ENCODE measurements at regions not wholly inside any gene's neighbourhood (a gene's known extent, or its start where the extent isn't known, plus 50 kb on each side); places are given as distances from the start of the nearest gene placed in this dataset.
A peak's percentile ranks its signal among the peaks of the same experiment; 100 is the strongest.

DNA sequence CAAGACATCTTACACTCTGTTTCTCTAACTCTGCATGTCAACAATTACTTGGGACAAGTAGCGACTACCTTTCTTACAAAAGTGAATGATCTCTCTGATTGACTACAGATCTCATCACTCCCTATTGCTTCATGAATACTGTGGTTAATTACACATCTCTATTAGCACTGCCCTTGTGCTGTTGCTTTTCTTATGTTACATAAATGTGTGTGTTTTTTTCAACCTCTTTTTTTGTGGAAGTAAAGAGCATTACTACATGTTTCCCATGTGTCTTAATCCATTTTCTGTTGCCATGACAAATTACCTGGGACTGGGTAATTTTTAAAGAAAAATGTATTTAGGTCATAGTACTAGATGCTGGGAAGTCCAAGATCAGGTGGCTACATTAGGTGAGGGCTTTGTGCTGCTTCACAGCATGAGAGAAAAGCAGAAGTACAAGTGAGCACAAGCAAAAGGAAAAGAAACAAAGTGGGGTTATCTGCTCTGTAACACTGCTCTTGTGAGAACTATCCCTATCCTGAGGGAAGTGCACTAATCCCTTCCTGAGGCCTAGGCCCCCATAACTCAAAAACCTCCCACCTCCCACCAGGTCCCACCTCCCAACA, 298.2 kb upstream of the SATB1 start:
- Histone ChIP-seq H3K4me3 (no peak overlapping the region), H3K9me3 (no peaks in the 10 kb centered on the region), H3K4me1 (no peaks in the 10 kb centered on the region), H3K27ac (peak overlapping the region in 1 of 4 donors; percentile 33), H3K36me3 (no peaks in the 10 kb centered on the region), H3K27me3 (no peaks in the 10 kb centered on the region)
- no peak for TF ChIP-seq POLR2A (IDR thresholded peaks at IDR 0.05)
- TF ChIP-seq, protein P1, sequence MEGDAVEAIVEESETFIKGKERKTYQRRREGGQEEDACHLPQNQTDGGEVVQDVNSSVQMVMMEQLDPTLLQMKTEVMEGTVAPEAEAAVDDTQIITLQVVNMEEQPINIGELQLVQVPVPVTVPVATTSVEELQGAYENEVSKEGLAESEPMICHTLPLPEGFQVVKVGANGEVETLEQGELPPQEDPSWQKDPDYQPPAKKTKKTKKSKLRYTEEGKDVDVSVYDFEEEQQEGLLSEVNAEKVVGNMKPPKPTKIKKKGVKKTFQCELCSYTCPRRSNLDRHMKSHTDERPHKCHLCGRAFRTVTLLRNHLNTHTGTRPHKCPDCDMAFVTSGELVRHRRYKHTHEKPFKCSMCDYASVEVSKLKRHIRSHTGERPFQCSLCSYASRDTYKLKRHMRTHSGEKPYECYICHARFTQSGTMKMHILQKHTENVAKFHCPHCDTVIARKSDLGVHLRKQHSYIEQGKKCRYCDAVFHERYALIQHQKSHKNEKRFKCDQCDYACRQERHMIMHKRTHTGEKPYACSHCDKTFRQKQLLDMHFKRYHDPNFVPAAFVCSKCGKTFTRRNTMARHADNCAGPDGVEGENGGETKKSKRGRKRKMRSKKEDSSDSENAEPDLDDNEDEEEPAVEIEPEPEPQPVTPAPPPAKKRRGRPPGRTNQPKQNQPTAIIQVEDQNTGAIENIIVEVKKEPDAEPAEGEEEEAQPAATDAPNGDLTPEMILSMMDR (IDR thresholded peaks at IDR 0.05) = no peak
- no peak for DNase-seq

- Histone ChIP-seq H3K27me3 (no peaks in the 10 kb centered on the region), H3K9me3 (no peaks in the 10 kb centered on the region), H3K27ac (no peak overlapping the region), H3K4me1 (no peaks in the 10 kb centered on the region), H3K36me3 (no peaks in the 10 kb centered on the region), H3K4me3 (no peak overlapping the region)
- TF ChIP-seq, protein P1 (IDR thresholded peaks at IDR 0.05) = no peak
- TF ChIP-seq POLR2A (IDR thresholded peaks at IDR 0.05) = no peak
- DNase-seq = no peak
Measured at GRCh38 chr3:18720543-18720942, 295.4 kb upstream of the SATB1 start.

DNA sequence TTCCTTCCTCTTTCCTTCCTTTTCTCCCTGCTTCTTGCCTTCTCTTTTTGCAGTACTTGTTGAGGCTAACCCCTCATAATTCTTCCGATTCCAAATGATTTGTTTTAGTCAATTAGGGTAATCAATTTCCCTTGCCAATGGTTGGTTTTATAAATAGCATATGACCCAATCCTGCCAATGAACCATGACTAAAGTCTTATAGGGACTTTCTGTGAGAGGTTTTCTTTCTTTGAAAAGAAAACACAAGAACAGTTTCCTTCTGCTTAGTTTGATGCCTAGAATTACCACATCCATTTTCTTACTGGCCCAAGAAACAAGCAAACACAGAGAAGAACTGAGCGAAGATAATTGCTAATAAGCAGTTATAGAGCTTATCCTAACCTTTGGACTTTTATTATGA, 292.5 kb upstream of the SATB1 start:
- Histone ChIP-seq H3K4me3 (no peak overlapping the region), H3K4me1 (no peaks in the 10 kb centered on the region), H3K27ac (no peak overlapping the region), H3K9me3 (no peaks in the 10 kb centered on the region), H3K36me3 (no peaks in the 10 kb centered on the region), H3K27me3 (no peaks in the 10 kb centered on the region)
- DNase-seq = no peak
- TF ChIP-seq, protein P1 (IDR thresholded peaks at IDR 0.05) = no peak
- TF ChIP-seq POLR2A (IDR thresholded peaks at IDR 0.05) = no peak

DNA sequence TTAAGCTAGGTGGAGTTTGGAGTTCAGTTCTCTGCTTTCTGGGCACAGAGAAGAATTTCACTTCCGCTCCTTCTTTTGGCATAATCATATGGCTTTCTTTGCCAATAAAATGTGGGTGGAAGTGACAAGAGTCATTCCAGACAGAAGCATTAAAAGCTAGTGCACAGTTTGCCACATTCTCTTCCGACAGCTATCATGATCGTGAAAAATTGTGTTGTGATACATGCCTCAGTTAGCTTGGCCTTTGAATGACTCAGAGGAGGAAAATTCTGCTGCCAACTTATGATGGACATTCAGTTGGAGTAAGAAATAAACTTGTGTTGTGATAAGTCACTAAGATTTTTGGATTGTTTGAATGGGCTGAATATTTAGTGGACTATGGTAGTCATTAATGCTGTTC, 291.7 kb upstream of the SATB1 start:
- Histone ChIP-seq H3K36me3 (no peaks in the 10 kb centered on the region), H3K9me3 (no peaks in the 10 kb centered on the region), H3K27me3 (no peaks in the 10 kb centered on the region), H3K4me3 (no peak overlapping the region), H3K27ac (no peak overlapping the region), H3K4me1 (no peaks in the 10 kb centered on the region)
- DNase-seq = no peak
- TF ChIP-seq, protein P1 (IDR thresholded peaks at IDR 0.05) = no peak
- no peak for TF ChIP-seq POLR2A (IDR thresholded peaks at IDR 0.05)

GRCh38 chr3:18716101-18716500, 291.0 kb upstream of the SATB1 start:
- Histone ChIP-seq H3K9me3 (no peaks in the 10 kb centered on the region), H3K36me3 (no peaks in the 10 kb centered on the region), H3K4me1 (no peaks in the 10 kb centered on the region), H3K27me3 (no peaks in the 10 kb centered on the region), H3K4me3 (no peak overlapping the region), H3K27ac (no peak overlapping the region)
- TF ChIP-seq POLR2A (IDR thresholded peaks at IDR 0.05) = no peak
- TF ChIP-seq, protein P1 (IDR thresholded peaks at IDR 0.05) = no peak
- no peak for DNase-seq

- H3K9me3 ChIP-seq = no peaks in the 10 kb centered on the region
- no peak for TF ChIP-seq POLR2A (IDR thresholded peaks at IDR 0.05)
- TF ChIP-seq, protein P1 (IDR thresholded peaks at IDR 0.05) = no peak
- H3K27me3 ChIP-seq = no peaks in the 10 kb centered on the region
- no peak overlapping the region for H3K4me3 ChIP-seq
- no peaks in the 10 kb centered on the region for H3K36me3 ChIP-seq
- no peaks in the 10 kb centered on the region for H3K4me1 ChIP-seq
- DNase-seq = no peak
- H3K27ac ChIP-seq = no peak overlapping the region
Measured at GRCh38 chr3:18715208-18715607, 290.1 kb upstream of the SATB1 start.

Data from Peyer's patch (tissue), 4 donors.